Kidney epithelial cell (primary cell): ENCODE measurements at regions not wholly inside any gene's neighbourhood (a gene's known extent, or its start where the extent isn't known, plus 50 kb on each side); places are given as distances from the start of the nearest gene placed in this dataset.

Experiments used
- DNase-seq: peaks from one replicate; pipeline ENCODE4 v3.0.0-alpha.2; 2010; ENCODE audit warnings: low read depth
- H3K27me3 ChIP-seq: 2 replicates; pipeline ENCODE4 v1.6.0; 2011; ENCODE audit warnings: low read length; ENCODE audit not compliant: control insufficient read depth, insufficient read depth
- H3K36me3 ChIP-seq: 2 replicates; pipeline ENCODE4 v1.5.1; 2011; ENCODE audit warnings: low read length; ENCODE audit not compliant: control insufficient read depth, insufficient read depth
- H3K4me3 ChIP-seq: 2 replicates; pipeline ENCODE4 v1.5.1; 2011; ENCODE audit warnings: low read depth, mild to moderate bottlenecking, control low read depth, low read length
- TF ChIP-seq, protein P1 (sequence below): IDR thresholded peaks from 2 replicates; pipeline ENCODE4 v1.5.1; 2011; ENCODE audit warnings: mild to moderate bottlenecking, moderate library complexity, low read length, control low read depth, inconsistent platforms; ENCODE audit not compliant: insufficient read depth, poor library complexity, severe bottlenecking

GRCh38 chr9:106669835-106670234 lies 193.1 kb upstream of the ZNF462 start:
- Histone ChIP-seq H3K27me3 (no peaks in the 10 kb centered on the region), H3K4me3 (no peak overlapping the region), H3K36me3 (no peaks in the 10 kb centered on the region)
- TF ChIP-seq, protein P1, sequence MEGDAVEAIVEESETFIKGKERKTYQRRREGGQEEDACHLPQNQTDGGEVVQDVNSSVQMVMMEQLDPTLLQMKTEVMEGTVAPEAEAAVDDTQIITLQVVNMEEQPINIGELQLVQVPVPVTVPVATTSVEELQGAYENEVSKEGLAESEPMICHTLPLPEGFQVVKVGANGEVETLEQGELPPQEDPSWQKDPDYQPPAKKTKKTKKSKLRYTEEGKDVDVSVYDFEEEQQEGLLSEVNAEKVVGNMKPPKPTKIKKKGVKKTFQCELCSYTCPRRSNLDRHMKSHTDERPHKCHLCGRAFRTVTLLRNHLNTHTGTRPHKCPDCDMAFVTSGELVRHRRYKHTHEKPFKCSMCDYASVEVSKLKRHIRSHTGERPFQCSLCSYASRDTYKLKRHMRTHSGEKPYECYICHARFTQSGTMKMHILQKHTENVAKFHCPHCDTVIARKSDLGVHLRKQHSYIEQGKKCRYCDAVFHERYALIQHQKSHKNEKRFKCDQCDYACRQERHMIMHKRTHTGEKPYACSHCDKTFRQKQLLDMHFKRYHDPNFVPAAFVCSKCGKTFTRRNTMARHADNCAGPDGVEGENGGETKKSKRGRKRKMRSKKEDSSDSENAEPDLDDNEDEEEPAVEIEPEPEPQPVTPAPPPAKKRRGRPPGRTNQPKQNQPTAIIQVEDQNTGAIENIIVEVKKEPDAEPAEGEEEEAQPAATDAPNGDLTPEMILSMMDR = no peak
- DNase-seq = no peak

DNA sequence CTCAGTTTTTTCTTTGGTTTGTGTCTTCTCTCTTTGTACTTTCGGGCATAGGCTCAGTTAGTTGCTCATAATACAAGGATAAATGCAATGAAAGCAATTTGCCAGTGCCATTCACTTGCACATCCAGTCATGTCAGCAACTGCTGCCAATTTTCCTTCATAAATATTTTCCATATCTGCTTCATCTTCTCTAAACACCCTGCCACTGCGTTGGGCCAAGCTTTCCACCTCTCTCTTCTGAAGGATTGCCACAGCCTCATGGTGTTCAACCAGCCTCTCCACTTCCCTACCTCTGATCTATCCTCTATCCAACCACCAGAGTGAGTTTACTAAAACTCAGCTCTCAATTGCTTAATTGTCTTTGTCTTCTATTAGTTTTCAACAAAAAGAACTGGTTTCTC lies 192.5 kb upstream of the ZNF462 start:
- TF ChIP-seq, protein P1 = no peak
- no peak overlapping the region for H3K4me3 ChIP-seq
- DNase-seq = no peak

DNA sequence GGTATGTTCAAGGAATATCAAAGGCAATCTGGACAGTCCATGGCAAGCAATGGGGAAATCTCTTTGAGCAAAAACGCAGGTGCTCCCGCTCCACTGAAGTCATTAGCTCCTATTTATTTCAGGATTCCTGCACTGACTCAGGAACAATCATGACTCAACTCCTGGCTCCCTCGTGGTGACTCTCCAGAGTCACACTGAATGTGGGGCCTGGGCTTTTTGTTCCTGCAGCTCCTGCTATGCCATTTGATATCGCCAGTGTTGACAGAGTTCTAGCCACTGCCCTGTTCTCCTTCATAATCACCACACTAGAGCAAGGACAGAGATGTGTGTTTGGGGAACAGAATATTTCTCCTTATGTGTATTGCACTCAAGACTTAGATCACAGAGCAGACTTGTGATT lies 187.2 kb upstream of the ZNF462 start:
- Histone ChIP-seq H3K4me3 (no peak overlapping the region), H3K27me3 (no peaks in the 10 kb centered on the region), H3K36me3 (no peaks in the 10 kb centered on the region)
- DNase-seq = no peak
- TF ChIP-seq, protein P1 = no peak

More for the DNA sequence above, 192.5 kb upstream of the ZNF462 start:
- Histone ChIP-seq H3K27me3 (no peaks in the 10 kb centered on the region), H3K36me3 (no peaks in the 10 kb centered on the region)

DNA sequence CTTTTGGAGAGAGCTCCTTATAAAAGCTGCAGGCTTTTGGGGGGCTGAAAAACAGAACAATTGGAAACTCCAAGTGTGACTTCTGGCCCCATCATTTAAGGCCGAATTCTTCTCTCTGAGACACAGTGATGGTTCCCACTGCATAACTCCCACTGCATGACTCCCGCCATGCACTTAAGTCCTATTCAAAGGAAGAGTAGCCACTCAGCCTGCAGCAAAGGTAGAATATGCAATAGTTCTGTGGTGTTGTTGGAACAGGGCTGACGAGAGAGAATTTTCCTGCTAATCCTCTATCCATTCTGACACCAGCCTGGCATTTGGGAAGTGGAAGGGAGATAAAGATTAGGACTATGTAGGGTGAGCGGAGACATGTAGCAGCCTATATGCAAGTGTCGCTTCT lies 185.6 kb upstream of the ZNF462 start:
- TF ChIP-seq, protein P1 = no peak
- Histone ChIP-seq H3K36me3 (no peaks in the 10 kb centered on the region), H3K4me3 (no peak overlapping the region), H3K27me3 (no peaks in the 10 kb centered on the region)
- DNase-seq = no peak

DNA sequence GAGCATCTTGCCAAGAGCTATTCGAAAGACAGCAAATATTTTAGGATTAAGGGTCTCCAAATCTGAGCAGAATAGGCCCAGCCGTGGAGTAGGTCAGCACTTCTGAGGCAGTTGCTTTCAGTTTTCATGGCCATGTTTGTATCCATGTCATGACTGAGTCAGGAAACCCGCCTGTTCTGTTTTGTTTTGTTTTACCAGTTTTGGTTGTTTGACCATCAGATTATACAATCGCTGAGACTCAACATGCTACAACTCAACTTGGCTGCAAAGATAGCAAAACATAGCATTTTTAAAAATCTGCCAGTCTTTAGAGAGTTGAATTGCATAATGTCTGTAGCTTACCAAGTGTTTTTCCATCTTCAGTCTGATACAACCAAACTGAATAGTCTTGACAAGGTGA lies 185.1 kb upstream of the ZNF462 start:
- TF ChIP-seq, protein P1 = no peak
- H3K36me3 ChIP-seq = no peaks in the 10 kb centered on the region
- H3K27me3 ChIP-seq = no peaks in the 10 kb centered on the region
- no peak for DNase-seq
- H3K4me3 ChIP-seq = no peak overlapping the region

DNA sequence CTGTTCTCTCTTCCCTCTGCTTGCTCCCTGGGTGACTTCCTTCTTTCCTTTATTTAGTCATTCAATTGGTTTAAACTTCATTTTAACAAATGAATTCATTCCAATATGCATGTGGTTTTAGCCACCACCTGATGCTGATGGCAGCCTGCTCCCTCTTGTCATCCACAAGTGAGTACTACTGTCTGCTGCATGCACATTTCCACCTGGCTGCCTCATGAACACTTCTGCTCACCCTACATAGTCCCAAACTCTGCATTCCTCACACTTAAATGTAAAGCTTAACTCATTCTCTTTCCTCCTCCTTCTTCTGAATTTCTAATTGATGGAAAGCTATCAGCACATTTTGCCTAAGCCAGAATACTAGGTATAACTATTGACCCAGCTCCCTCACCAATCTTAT lies 184.7 kb upstream of the ZNF462 start:
- TF ChIP-seq, protein P1 = no peak
- H3K4me3 ChIP-seq = no peak overlapping the region
- H3K36me3 ChIP-seq = no peaks in the 10 kb centered on the region
- no peak for DNase-seq
- no peaks in the 10 kb centered on the region for H3K27me3 ChIP-seq
